NCI-H187 treated with DMSO at 0.1 percent for 48 hours (cell line): ENCODE measurements at regions not wholly inside any gene's neighbourhood (a gene's known extent, or its start where the extent isn't known, plus 50 kb on each side); places are given as distances from the start of the nearest gene placed in this dataset.

ENCODE experiments used
- DNase-seq: peaks from one replicate; lab custom pipeline; 2025; lab: John Stamatoyannopoulos, UW

DNA sequence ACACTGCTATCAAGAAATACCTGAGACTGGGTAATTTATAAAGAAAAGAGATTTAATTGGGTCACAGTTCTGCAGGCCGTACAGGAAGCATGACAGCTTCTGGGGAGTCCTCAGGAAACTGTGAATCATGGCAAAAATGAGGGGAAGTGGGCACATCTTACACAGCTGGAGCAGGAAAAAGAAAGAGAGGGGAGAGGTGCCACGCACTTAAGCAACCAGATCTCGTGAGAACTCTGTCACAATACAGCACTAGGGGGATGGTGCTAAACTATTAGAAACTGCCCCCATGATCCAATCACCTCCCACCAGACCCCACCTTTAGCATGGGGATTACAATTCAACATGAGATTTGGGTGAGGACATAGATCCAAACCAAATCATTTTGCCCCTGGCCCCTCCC lies 105.5 kb upstream of the CPLX2 start:
- no peak for DNase-seq

DNA sequence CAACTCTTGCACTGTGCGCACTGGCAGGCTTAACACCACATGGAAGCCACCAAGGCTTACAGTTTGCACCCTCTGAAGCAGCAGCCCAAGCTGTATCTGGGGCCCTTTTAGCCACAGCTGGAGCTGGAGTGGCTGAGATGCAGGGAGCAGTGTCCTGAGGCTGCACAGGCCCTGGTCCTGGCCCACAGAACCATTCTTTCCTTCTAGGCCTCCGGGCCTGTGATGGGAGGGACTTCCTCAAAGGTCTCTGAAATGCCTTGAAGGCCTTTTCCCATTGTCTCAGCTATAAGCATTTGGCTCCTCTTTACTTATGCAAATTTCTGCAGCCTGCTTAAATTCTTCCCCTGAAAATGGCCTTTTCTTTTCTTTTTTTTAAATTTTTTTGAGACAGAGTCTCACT lies 104.4 kb upstream of the CPLX2 start:
- no peak for DNase-seq

- no peak for DNase-seq
Measured at GRCh38 chr5:175772747-175773533, 98.4 kb upstream of the CPLX2 start.

GRCh38 chr5:175773534-175774070 lies 97.8 kb upstream of the CPLX2 start:
- no peak for DNase-seq

- no peak for DNase-seq
Measured at GRCh38 chr5:175775416-175775815, 96.0 kb upstream of the CPLX2 start.

DNA sequence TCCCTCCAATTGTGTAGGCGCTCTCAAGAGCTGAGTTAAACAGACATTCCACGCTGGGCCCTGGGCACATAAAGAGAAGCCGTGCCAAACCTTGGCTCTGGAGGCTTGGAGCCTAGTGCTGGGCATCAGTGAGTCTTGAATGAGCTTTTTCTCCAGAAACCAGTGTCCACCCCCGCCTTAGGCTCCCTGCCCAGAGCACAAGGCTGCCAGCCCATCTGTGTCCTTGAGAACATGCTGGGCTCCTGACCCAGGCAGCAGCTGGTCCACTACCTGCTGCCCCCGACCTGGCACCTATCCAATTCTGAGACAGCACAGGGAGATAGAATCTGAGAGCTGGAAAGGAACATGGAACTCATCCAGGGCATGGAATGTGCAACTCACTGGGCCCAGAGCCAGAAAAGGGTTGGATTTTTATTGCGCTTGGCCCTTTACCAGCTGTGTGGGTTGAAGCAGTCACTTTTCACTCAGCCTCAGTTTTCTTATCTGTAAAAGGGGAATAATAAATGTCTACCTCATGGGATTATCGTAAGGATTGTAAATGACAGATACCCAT lies 92.4 kb upstream of the CPLX2 start:
- DNase-seq = no peak

GRCh38 chr5:175783739-175784138 lies 87.6 kb upstream of the CPLX2 start:
- no peak for DNase-seq

DNA sequence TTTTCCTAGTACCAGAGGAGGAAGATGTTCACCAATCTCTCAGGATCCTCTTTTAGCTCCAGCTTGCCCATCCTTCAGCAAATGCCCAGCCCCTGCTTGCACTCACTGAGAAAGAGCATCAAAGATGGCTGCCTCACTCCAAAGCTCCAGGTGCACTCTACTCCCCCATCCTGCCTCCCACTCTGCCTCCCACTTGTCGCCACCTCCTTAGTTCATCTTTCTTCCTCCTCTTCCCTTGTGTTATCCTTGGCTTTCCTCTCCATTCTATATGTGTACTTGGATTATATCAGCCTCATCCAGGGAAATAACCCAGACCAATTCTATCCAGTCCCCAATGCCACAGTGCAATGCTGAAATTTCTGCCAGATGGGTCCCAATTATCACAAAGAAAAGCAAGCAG lies 87.1 kb upstream of the CPLX2 start:
- DNase-seq = no peak

DNA sequence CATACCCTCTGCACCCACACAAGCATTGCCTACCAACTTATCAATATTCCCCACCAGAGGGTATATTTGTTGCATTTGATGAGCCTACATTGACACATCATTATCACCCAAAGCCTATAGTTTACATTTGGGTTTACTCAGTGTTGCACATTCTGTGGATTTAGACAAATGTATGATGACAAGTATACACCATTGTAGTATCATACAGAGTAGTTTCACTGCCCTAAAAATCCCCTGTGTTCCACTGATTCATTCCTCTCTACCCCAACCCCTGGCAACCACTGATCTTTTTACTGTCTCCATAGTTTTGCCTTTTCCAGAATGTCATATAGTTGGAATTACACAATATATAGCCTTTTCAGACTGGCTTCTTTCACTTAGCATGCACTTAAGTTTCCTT lies 85.7 kb upstream of the CPLX2 start:
- no peak for DNase-seq

DNA sequence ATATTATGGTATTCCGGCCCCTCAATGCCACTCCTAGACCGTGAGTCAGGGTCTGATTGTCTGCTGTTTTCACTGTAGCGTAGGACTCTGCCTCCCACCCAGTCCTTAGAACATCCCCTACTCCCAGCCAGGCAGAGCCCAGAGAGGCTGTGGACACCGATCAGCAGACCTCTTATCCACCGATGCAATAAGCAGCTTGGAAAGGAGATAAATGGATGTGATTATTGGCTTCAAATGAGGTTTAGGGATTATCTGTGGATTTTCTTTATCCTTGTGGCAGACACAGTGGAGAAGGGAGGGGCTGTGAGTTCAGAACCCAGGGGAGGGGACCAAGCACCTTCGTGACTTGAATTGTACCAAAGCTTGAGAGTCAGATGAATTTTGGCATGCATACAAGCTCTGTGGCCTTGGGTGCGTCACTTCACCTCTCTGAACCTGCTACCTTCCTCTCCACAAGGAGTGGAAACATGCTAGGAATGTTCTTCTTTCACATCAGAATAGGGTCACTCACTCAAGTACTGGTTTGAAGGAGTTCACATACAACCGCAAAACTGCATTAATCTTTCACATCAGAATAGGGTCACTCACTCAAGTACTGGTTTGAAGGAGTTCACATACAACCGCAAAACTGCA lies 83.1 kb upstream of the CPLX2 start:
- DNase-seq = no peak

- DNase-seq = no peak
Measured at GRCh38 chr5:175789670-175790069, 81.7 kb upstream of the CPLX2 start.

GRCh38 chr5:175790796-175791195 lies 80.6 kb upstream of the CPLX2 start:
- no peak for DNase-seq

DNA sequence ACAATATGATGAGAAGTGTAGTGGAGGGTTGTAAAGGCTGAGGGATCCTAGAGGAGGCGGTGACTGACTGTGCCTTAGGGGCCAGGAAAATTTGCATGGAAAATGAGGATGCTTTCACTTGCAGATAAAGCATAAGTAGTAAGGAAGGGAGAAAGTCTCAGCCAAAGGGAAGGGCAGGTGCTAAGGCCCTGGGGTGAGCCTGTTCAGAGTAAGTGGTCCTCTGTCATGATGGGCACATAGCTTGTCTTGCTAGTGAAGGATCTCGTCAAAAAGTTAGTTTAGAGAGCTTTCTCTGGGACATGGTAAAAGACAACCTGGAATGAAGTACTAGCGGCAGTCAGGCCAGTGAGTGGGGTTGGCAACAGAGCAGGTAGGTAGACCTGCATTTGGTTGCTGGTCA lies 75.4 kb upstream of the CPLX2 start:
- DNase-seq = no peak

- DNase-seq = no peak
Measured at GRCh38 chr5:175796536-175797499, 74.6 kb upstream of the CPLX2 start.

GRCh38 chr5:175797521-175798038 lies 73.8 kb upstream of the CPLX2 start:
- DNase-seq = peak; percentile 54

DNA sequence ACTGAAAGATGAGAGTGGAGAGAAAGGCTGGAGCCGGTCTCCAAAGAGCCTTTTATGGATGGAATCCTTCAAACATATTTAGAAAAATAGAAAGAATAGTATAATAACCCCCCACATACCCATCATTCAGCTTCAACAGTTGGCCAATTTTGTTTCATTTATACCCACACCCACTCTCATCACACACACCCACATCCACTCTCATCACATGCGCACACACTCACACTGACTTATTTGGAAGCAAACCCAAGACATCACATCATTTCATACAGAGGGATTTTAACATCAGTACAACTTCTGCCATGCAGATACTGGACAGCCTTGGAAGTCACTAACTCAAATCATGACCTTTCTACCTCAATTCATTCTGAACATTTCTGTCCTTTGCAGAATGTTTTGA lies 72.8 kb upstream of the CPLX2 start:
- no peak for DNase-seq

DNA sequence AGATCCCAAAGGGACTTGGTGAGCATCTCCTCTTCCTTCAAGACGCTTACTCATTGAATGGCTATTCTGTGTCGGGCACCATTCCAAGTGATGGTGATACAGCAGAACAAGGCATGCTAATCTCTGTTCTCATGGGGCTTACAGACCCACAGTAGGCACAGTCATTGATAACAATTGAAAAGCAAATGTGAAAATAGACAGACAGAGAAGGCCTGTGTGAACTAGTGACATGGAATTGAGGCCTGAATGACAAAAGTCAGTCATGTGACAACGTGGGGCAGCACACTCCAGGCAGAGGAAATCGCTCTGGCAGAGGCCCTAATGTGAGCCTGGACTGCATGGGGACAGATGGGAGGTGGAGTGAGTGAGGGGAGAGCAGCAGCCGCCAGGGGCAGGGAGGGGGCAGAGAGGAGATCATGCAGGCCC lies 70.7 kb upstream of the CPLX2 start:
- no peak for DNase-seq

DNA sequence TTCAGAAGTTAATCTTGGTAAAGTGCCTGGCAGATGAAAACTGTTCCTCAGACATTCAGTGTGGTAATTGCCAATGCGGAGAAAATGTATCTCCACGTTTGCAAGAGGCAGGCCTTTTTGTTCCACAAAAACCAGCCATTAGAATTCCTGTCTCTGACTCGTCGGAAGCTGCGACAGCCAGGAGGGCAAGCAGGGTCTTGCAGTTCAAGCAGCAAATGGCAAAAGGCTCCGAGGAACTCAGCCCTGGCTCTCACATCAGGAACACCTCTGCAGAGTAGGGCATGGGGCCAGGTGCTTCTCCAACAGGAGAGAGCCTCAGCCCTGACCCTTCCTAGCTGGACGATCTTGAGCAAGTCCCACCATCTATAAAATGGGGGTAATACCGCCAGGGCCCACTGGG lies 69.0 kb upstream of the CPLX2 start:
- DNase-seq = no peak

- no peak for DNase-seq
Measured at GRCh38 chr5:175803254-175803653, 68.1 kb upstream of the CPLX2 start.

DNA sequence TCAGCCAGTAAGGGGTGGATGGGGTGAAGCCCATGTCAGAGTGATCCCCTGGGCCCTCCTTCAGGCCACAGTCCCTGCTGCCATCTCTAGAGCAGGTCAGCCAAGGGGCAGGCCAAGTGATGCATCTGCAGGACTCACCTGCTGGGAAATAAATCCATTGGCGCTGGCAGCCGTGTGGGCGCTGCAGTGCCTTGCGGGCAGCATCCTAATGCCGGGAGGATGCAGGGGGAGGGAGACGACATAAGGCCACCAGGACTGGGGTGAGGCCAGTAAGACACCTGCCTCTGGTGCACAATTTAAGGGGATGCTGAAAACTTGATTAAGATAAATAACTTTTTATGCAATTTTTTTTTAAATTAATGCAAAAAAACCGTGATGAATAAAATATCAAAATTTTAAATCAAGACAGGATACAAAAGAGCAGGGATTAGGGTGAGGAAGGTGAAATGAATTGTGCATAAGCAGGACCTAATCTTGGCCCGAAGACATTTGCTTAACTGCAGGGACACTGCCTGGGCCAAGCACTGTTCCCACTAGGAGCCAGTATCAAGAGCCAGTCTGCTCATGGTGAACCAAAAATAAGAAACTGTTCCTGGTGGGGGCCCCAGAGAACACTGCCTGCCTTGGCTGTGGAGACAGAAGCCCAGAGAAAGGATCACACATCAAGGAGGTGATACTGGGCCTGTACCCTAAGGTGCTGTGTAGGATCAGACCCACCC lies 67.5 kb upstream of the CPLX2 start:
- DNase-seq = no peak
